ENCODE measurements at regions not wholly inside any gene's neighbourhood (a gene's known extent, or its start where the extent isn't known, plus 50 kb on each side); places are given as distances from the start of the nearest gene placed in this dataset.
"Not testable (repeated sequence)": the region's sequence is repeated elsewhere in the genome, so short reads cannot be mapped to it uniquely, and the experiment has no call there.

GRCh38 chr10:46720811-46721518, 142.0 kb downstream of the SYT15 start:
- not testable (repeated sequence) for H3K36me3 ChIP-seq; H3K4me1 ChIP-seq; H3K9me3 ChIP-seq; DNase-seq (ENCODE audit: low spot score in 2 of 2); H3K27me3 ChIP-seq; H3K27ac ChIP-seq; H3K4me3 ChIP-seq
- WGBS, result 90% methylated on average over 4 of the region's 4 CpGs

DNA sequence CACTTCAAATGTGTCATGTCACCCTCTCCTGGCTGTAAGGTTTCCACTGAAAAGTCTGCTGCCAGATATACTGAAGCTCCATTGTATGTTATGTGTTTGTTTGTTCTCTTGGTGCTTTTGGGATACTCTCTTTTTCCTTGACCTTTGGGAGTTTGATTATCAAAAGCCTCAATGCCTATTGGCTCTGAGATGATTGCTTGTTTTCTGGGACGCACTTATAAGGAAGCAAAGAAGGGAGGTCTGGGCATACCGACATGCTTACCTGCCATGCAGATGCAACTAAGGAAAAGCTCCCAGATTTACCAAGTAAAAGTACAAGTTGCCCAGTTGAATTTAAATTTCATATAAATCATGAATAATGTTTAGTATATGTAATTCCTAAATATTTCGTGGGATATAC, 145.3 kb downstream of the SYT15 start:
- not testable (repeated sequence) for H3K27ac ChIP-seq; H3K36me3 ChIP-seq; H3K4me1 ChIP-seq; H3K4me3 ChIP-seq; H3K9me3 ChIP-seq; DNase-seq (ENCODE audit: low spot score in 2 of 2); H3K27me3 ChIP-seq
- 87% methylated on average over 3 of the region's 3 CpGs for WGBS

- H3K4me3 ChIP-seq; H3K27me3 ChIP-seq; H3K4me1 ChIP-seq; H3K9me3 ChIP-seq; H3K36me3 ChIP-seq; H3K27ac ChIP-seq; DNase-seq (ENCODE audit: low spot score in 2 of 2): not testable (repeated sequence)
Measured at GRCh38 chr10:46728359-46728758, 149.4 kb downstream of the SYT15 start.

GRCh38 chr10:46730729-46731128, 151.8 kb downstream of the SYT15 start:
- WGBS, result no CpG with 5 or more reads among the region's 3 CpGs
- H3K4me1 ChIP-seq; H3K27me3 ChIP-seq; H3K36me3 ChIP-seq; H3K9me3 ChIP-seq; H3K27ac ChIP-seq; H3K4me3 ChIP-seq; DNase-seq (ENCODE audit: low spot score in 2 of 2): not testable (repeated sequence)

GRCh38 chr10:46733635-46734261, 154.8 kb downstream of the SYT15 start:
- no CpG with 5 or more reads among the region's 1 CpG for WGBS
- not testable (repeated sequence) for DNase-seq (ENCODE audit: low spot score in 2 of 2); H3K27ac ChIP-seq; H3K9me3 ChIP-seq; H3K4me3 ChIP-seq; H3K27me3 ChIP-seq; H3K36me3 ChIP-seq; H3K4me1 ChIP-seq

GRCh38 chr10:46734262-46734642, 155.3 kb downstream of the SYT15 start:
- H3K4me3 ChIP-seq; H3K36me3 ChIP-seq; DNase-seq (ENCODE audit: low spot score in 2 of 2); H3K27me3 ChIP-seq; H3K9me3 ChIP-seq; H3K27ac ChIP-seq; H3K4me1 ChIP-seq: not testable (repeated sequence)

DNA sequence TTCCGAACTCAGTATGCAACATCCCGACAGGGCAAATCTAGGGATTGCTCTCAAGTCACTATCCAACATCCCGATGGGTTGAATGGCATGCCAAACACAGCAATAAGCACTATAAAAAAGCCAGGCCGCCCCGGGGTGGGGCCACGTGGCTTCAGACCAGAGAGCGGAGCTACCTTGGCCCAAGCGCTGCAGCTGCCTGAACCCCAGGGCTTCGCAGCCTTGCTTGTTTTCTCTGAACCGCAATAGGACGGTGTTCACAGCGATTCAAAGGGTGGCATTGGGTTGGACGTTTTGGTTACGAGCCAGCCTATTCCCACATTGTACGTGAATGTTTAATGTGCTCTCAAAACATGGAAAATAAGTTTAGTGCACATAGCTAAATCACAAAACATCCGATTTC, 161.0 kb downstream of the SYT15 start:
- WGBS, result no CpG with 5 or more reads among the region's 16 CpGs
- H3K36me3 ChIP-seq; DNase-seq (ENCODE audit: low spot score in 2 of 2); H3K4me3 ChIP-seq; H3K27ac ChIP-seq; H3K27me3 ChIP-seq; H3K9me3 ChIP-seq; H3K4me1 ChIP-seq: not testable (repeated sequence)

DNA sequence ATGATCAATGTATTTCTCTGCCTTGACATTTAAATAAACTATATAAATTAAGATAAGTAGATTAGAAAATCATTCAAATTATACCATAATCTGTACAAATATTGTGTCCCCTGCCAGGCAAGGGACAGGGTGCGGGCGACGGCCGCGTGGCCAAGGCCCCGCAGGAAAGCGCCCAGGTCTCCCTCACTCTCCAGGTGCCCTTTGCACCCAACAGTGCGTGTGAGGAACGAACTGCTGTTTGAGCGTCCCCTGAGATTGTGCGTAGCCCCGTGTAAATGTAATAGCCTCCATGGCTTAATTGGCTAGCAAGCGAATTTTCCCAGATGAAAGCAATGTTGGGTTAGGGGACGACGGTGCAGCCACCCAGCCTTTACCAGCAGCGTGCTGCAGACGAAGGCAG, 161.4 kb downstream of the SYT15 start:
- DNase-seq (ENCODE audit: low spot score in 2 of 2); H3K4me1 ChIP-seq; H3K27me3 ChIP-seq; H3K4me3 ChIP-seq; H3K27ac ChIP-seq; H3K36me3 ChIP-seq; H3K9me3 ChIP-seq: not testable (repeated sequence)
- WGBS, result 74% methylated on average over 7 of the region's 17 CpGs

DNA sequence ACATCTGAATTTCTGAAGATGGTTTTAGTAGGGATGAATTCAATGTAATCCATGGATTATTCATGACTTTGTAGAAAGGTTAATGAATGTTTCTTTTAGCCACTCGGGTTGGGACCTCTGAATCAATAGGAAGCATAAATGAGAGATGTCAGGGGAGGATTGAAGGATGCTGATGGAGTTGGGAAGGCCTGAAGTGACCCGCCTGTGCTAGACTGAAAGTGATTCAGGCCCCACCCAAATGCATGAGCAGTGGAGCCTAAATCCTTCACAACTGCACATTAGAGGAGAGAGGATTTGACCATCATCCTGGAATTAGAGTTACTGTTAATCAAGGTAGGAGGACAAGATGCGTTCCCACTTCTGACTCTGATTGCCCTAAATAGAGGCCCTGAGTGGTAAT, 162.2 kb upstream of the PTPN20 start:
- H3K27ac ChIP-seq; H3K36me3 ChIP-seq; H3K9me3 ChIP-seq; H3K4me1 ChIP-seq; H3K4me3 ChIP-seq; DNase-seq (ENCODE audit: low spot score in 2 of 2); H3K27me3 ChIP-seq: not testable (repeated sequence)
- 96% methylated on average over 3 of the region's 3 CpGs for WGBS

DNA sequence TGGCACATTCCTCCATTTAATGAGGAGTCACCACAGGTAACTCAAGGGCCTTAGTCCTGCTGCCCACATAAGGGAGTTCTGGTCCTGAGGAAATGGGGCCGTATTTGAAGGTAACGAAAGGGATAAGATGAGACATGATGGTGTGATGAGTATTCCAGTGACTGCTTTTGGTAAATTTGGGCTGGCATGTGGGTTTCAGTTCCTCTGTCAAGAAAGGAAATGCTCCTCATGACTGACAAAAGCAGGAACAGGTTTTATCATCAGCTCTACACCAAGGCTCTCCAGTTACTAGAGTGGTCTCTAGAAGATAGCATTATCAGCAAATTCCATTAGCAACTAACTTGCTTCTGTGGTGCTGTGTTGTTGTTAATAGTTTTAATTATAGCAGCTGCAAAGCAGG, 161.8 kb upstream of the PTPN20 start:
- H3K27me3 ChIP-seq; H3K36me3 ChIP-seq; H3K4me3 ChIP-seq; H3K4me1 ChIP-seq; H3K9me3 ChIP-seq; H3K27ac ChIP-seq; DNase-seq (ENCODE audit: low spot score in 2 of 2): not testable (repeated sequence)
- WGBS, result 95% methylated on average over 2 of the region's 2 CpGs

DNA sequence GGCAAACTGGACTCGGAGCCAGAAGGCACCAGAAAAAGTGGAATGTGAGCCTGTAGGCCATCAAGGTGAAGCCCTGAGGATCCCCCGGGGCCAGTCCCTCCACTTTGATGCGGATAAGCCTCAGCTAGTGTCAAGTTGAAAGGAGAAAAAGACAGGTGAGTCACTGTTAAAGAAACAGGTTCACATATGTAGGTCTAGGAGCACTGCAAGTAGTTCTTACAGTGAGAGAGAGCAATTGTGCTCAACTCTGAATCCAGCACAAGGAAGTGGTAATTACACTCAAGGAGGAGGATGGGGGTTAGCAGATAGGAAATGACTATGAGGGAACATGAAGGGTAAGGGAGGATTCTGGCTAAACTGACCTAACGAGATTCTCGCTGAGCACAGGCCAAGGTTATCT, 157.5 kb upstream of the PTPN20 start:
- WGBS, result no CpG with 5 or more reads among the region's 5 CpGs
- not testable (repeated sequence) for H3K4me1 ChIP-seq; H3K27me3 ChIP-seq; H3K27ac ChIP-seq; H3K4me3 ChIP-seq; H3K9me3 ChIP-seq; H3K36me3 ChIP-seq; DNase-seq (ENCODE audit: low spot score in 2 of 2)

- H3K4me1 ChIP-seq; H3K27me3 ChIP-seq; H3K36me3 ChIP-seq; DNase-seq (ENCODE audit: low spot score in 2 of 2); H3K4me3 ChIP-seq; H3K27ac ChIP-seq; H3K9me3 ChIP-seq: not testable (repeated sequence)
Measured at GRCh38 chr10:46761471-46761870, 149.8 kb upstream of the PTPN20 start.

GRCh38 chr10:46768515-46769291, 142.5 kb upstream of the PTPN20 start:
- not testable (repeated sequence) for H3K36me3 ChIP-seq; H3K4me3 ChIP-seq; H3K27ac ChIP-seq; DNase-seq (ENCODE audit: low spot score in 2 of 2); H3K27me3 ChIP-seq; H3K4me1 ChIP-seq; H3K9me3 ChIP-seq
- WGBS, result 68% methylated on average over 3 of the region's 8 CpGs

GRCh38 chr10:46773178-46773896, 137.9 kb upstream of the PTPN20 start:
- H3K4me3 ChIP-seq; H3K9me3 ChIP-seq; H3K27me3 ChIP-seq; H3K4me1 ChIP-seq; H3K27ac ChIP-seq; DNase-seq (ENCODE audit: low spot score in 2 of 2); H3K36me3 ChIP-seq: not testable (repeated sequence)
- WGBS, result no CpG with 5 or more reads among the region's 15 CpGs
